H9 (cell line): ENCODE measurements at regions not wholly inside any gene's neighbourhood (a gene's known extent, or its start where the extent isn't known, plus 50 kb on each side); places are given as distances from the start of the nearest gene placed in this dataset.
"Not testable (repeated sequence)": the region's sequence is repeated elsewhere in the genome, so short reads cannot be mapped to it uniquely, and the experiment has no call there.

Experiments used
- DNase-seq: peaks from one replicate; pipeline ENCODE4 v3.0.0-alpha.2; 2017
- H2AFZ ChIP-seq: one replicate; pipeline ENCODE4 v1.6.1; 2013; ENCODE audit warnings: mild to moderate bottlenecking, low read length, control low read depth, moderate library complexity
- H2AK5ac ChIP-seq: 2 replicates; pipeline ENCODE4 v1.6.1; 2013; ENCODE audit warnings: low read length, control low read depth, mixed read lengths; ENCODE audit not compliant: insufficient read length
- H2BK120ac ChIP-seq: one replicate; pipeline ENCODE4 v1.6.1; 2013; ENCODE audit warnings: low read depth, mild to moderate bottlenecking, low read length, control low read depth, inconsistent platforms; ENCODE audit not compliant: poor library complexity, severe bottlenecking
- H2BK12ac ChIP-seq: 2 replicates; pipeline ENCODE4 v1.6.1; 2013; ENCODE audit warnings: low read length, control low read depth, mixed read lengths, low read depth; ENCODE audit not compliant: insufficient read length
- H2BK15ac ChIP-seq: 2 replicates; pipeline ENCODE4 v1.6.1; 2013; ENCODE audit warnings: low read depth, low read length, control low read depth
- H2BK20ac ChIP-seq: one replicate; pipeline ENCODE4 v1.6.1; 2013; ENCODE audit warnings: low read depth, mild to moderate bottlenecking, low read length, control low read depth, inconsistent platforms; ENCODE audit not compliant: poor library complexity, severe bottlenecking
- H2BK5ac ChIP-seq: 2 replicates; pipeline ENCODE4 v1.6.1; 2013; ENCODE audit warnings: low read length, control low read depth, mixed read lengths; ENCODE audit not compliant: insufficient read length
- H3K14ac ChIP-seq: 2 replicates; pipeline ENCODE4 v1.6.1; 2013; ENCODE audit warnings: low read length, control low read depth; ENCODE audit not compliant: insufficient read depth
- H3K18ac ChIP-seq: 2 replicates; pipeline ENCODE4 v1.6.1; 2013; ENCODE audit warnings: low read depth, mild to moderate bottlenecking, mixed read lengths, low read length, control low read depth; ENCODE audit not compliant: insufficient read length
- H3K23ac ChIP-seq: 2 replicates; pipeline ENCODE4 v1.6.1; 2013; ENCODE audit warnings: low read length, control low read depth, mixed read lengths, low read depth; ENCODE audit not compliant: insufficient read length
- H3K23me2 ChIP-seq: 2 replicates; pipeline ENCODE4 v1.6.1; 2013; ENCODE audit warnings: low read depth, mild to moderate bottlenecking, mixed read lengths, low read length, control low read depth; ENCODE audit not compliant: insufficient read length, poor library complexity, severe bottlenecking
- H3K27ac ChIP-seq: 2 replicates; pipeline ENCODE4 v1.5.1; 2013; ENCODE audit warnings: low read length, control low read depth, mixed read lengths, low read depth; ENCODE audit not compliant: insufficient read length
- H3K27me3 ChIP-seq: 2 replicates; pipeline ENCODE4 v1.6.1; 2013; ENCODE audit warnings: low read length, control low read depth, inconsistent platforms; ENCODE audit not compliant: insufficient read depth
- H3K4ac ChIP-seq: 2 replicates; pipeline ENCODE4 v1.6.1; 2013; ENCODE audit warnings: low read depth, mild to moderate bottlenecking, control low read depth, inconsistent platforms, low read length, moderate library complexity
- H3K4me1 ChIP-seq: 2 replicates; pipeline ENCODE4 v1.6.1; 2013; ENCODE audit warnings: low read length, control low read depth, inconsistent platforms; ENCODE audit not compliant: insufficient read depth
- H3K4me2 ChIP-seq: 2 replicates; pipeline ENCODE4 v1.6.1; 2013; ENCODE audit warnings: low read length, control low read depth, mixed read lengths; ENCODE audit not compliant: insufficient read length, insufficient read depth
- H3K56ac ChIP-seq: 2 replicates; pipeline ENCODE4 v1.6.1; 2013; ENCODE audit warnings: low read depth, mild to moderate bottlenecking, mixed read lengths, low read length, control low read depth; ENCODE audit not compliant: insufficient read length
- H3K79me1 ChIP-seq: 2 replicates; pipeline ENCODE4 v1.6.1; 2013; ENCODE audit warnings: low read depth, mild to moderate bottlenecking, moderate library complexity, low read length, control low read depth, inconsistent platforms; ENCODE audit not compliant: insufficient read depth, poor library complexity, severe bottlenecking
- H3K79me2 ChIP-seq: 2 replicates; pipeline ENCODE4 v1.6.1; 2013; ENCODE audit warnings: low read length, control low read depth, inconsistent platforms; ENCODE audit not compliant: insufficient read depth
- H3K9ac ChIP-seq: 2 replicates; pipeline ENCODE4 v1.6.1; 2013; ENCODE audit warnings: low read length, control low read depth, mixed read lengths; ENCODE audit not compliant: insufficient read length; ENCODE audit errors: extremely low read depth
- H3K9me3 ChIP-seq: one replicate; pipeline ENCODE4 v1.6.1; 2013; ENCODE audit warnings: low read depth, low read length, inconsistent platforms; ENCODE audit not compliant: control insufficient read depth
- H3T11ph ChIP-seq: one replicate; pipeline ENCODE4 v1.6.1; 2013; ENCODE audit warnings: mild to moderate bottlenecking, low read length, control low read depth, inconsistent platforms
- H4K20me1 ChIP-seq: one replicate; pipeline ENCODE4 v1.6.1; 2013; ENCODE audit not compliant: control insufficient read depth, insufficient read length, insufficient read depth
- H4K5ac ChIP-seq: 2 replicates; pipeline ENCODE4 v1.6.1; 2013; ENCODE audit warnings: low read depth, mild to moderate bottlenecking, mixed read lengths, low read length, control low read depth; ENCODE audit not compliant: insufficient read length
- H4K8ac ChIP-seq: replicated peaks from 2 replicates; pipeline ENCODE4 v1.6.1; 2013; ENCODE audit warnings: low read length, control low read depth, mixed read lengths, low read depth; ENCODE audit not compliant: insufficient read length
- H4K91ac ChIP-seq: 2 replicates; pipeline ENCODE4 v1.6.1; 2013; ENCODE audit warnings: low read depth, mild to moderate bottlenecking, moderate library complexity, mixed read lengths, low read length, control low read depth; ENCODE audit not compliant: insufficient read length
- H3K27ac Mint-ChIP-seq, 3 experiments: 2 replicates in 2 of 3; 3 replicates in 1 of 3; pipeline ENCODE4 v1.8.0; 2020 to 2021; ENCODE audit warnings: mixed read lengths in 3 of 3, mild to moderate bottlenecking in 1 of 3, moderate library complexity in 1 of 3
- H3K27me3 Mint-ChIP-seq: 2 replicates; pipeline ENCODE4 v1.8.0; 2021; ENCODE audit warnings: low read depth, mild to moderate bottlenecking, moderate library complexity, mixed read lengths
- H3K36me3 Mint-ChIP-seq, 3 experiments: 2 replicates in 2 of 3; 3 replicates in 1 of 3; pipeline ENCODE4 v1.8.0; 2020 to 2021; ENCODE audit warnings: low read depth in 3 of 3, mixed read lengths in 3 of 3; ENCODE audit not compliant: insufficient read depth in 1 of 3
- H3K4me1 Mint-ChIP-seq, 2 experiments: 2 replicates each; pipeline ENCODE4 v1.8.0; 2020; ENCODE audit warnings: mixed read lengths in 2 of 2
- H3K4me3 Mint-ChIP-seq, 2 experiments: 2 replicates in 1 of 2; 3 replicates in 1 of 2; pipeline ENCODE4 v1.8.0; 2020 to 2021; ENCODE audit warnings: mild to moderate bottlenecking in 2 of 2, mixed read lengths in 2 of 2, moderate library complexity in 1 of 2
- H3K9me3 Mint-ChIP-seq, 2 experiments: 2 replicates in 1 of 2; 3 replicates in 1 of 2; pipeline ENCODE4 v1.8.0; 2020; ENCODE audit warnings: mild to moderate bottlenecking in 2 of 2, mixed read lengths in 2 of 2, moderate library complexity in 1 of 2
- WGBS: extraction: QIAGEN DNeasy Blood & Tissue Kit; methylation state at CpG from one replicate; pipeline ENCODE4 v1.1.7; 2013; ENCODE audit warnings: missing lambda C conversion rate, low lambda C conversion rate, mixed read lengths; ENCODE audit not compliant: insufficient read length; ENCODE audit errors: extremely low coverage; 5-methylcytosine and 5-hydroxymethylcytosine counted together

DNA sequence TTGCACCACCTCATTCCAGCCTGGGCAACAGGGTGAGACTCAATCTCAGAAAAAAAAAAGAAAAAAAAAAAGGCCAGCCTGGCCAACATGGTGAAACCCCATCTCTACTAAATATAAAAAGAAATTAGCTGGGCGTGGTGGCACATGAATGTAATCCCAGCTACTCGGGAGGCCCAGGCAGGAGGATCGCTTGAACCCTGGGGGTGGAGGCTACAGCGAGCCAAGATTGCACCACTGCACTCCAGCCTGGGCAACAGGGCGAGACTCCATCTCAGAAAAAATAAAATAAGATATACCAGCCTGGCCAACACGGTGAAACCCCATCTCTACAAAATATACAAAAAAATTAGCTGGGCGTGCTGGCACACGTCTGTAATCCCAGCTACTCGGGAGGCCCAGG lies 1602.3 kb downstream of the RPIA start:
- not testable (repeated sequence) for H3K79me2 ChIP-seq, H3K4me3 Mint-ChIP-seq, H3K27me3 Mint-ChIP-seq, H3K4ac ChIP-seq, H3K4me1 Mint-ChIP-seq, H3K23ac ChIP-seq, H4K20me1 ChIP-seq, H2AFZ ChIP-seq, H3K14ac ChIP-seq, H3K9ac ChIP-seq, H3K27ac ChIP-seq, H3T11ph ChIP-seq, H2BK5ac ChIP-seq, H3K4me2 ChIP-seq, H3K23me2 ChIP-seq, H4K8ac ChIP-seq, H3K4me1 ChIP-seq, H3K9me3 ChIP-seq, H3K79me1 ChIP-seq, H2BK120ac ChIP-seq, H3K56ac ChIP-seq, H3K36me3 Mint-ChIP-seq, H4K5ac ChIP-seq, H2BK20ac ChIP-seq, H3K18ac ChIP-seq, H2AK5ac ChIP-seq, H3K27me3 ChIP-seq, H4K91ac ChIP-seq, H2BK15ac ChIP-seq, DNase-seq, H3K27ac Mint-ChIP-seq, H2BK12ac ChIP-seq
- peaks cover 18 to 36% of the 10 kb centered on the region in 2 experiments for H3K9me3 Mint-ChIP-seq
- WGBS, result no CpG with 5 or more reads among the region's 9 CpGs

DNA sequence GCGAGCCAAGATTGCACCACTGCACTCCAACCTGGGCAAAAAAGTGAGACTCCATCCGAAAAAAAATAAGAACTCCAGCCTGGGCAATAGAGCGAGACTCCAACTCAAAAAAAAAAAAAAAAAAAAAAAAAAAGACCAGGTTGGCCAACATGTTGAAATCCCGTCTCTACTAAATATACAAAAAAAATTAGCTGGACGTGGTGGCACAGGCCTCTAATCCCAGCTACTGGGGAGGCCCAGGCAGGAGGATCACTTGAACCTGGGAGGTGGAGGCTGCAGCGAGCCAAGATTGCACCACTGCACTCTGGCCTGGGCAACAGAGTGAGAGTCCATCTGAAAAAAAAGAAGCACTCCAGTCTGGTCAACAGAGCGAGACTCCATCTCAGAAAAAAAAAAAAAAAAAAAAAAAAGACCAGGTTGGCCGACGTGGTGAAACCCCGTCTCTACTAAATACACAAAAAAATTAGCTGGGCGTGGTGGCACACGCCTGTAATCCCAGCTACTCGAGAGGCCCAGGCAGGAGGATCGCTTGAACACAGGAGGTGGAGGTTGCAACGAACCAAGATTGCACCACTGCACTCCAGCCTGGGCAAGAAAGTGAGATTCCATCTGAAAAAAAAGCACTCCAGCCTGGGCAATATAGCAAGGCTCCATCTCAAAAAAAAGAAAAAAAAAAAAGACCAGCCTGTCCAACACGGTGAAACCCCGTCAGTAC lies 1603.7 kb downstream of the RPIA start:
- not testable (repeated sequence) for H3K36me3 Mint-ChIP-seq, H3K23me2 ChIP-seq, H3K27ac ChIP-seq, H3K27me3 Mint-ChIP-seq, DNase-seq, H3K4me1 Mint-ChIP-seq, H4K91ac ChIP-seq, H3K4me1 ChIP-seq, H3K9ac ChIP-seq, H3K14ac ChIP-seq, H3K27me3 ChIP-seq, H4K20me1 ChIP-seq, H3K56ac ChIP-seq, H2BK20ac ChIP-seq, H3K4me2 ChIP-seq, H3K79me1 ChIP-seq, H3K18ac ChIP-seq, H3K79me2 ChIP-seq, H3T11ph ChIP-seq, H2BK5ac ChIP-seq, H3K9me3 ChIP-seq, H2BK120ac ChIP-seq, H4K5ac ChIP-seq, H3K27ac Mint-ChIP-seq, H2BK15ac ChIP-seq, H4K8ac ChIP-seq, H2AK5ac ChIP-seq, H2AFZ ChIP-seq, H3K4me3 Mint-ChIP-seq, H2BK12ac ChIP-seq, H3K4ac ChIP-seq, H3K23ac ChIP-seq
- no CpG with 5 or more reads among the region's 17 CpGs for WGBS
- peaks cover 20 to 39% of the 10 kb centered on the region in 2 experiments for H3K9me3 Mint-ChIP-seq
